ENCODE measurements at regions not wholly inside any gene's neighbourhood (a gene's known extent, or its start where the extent isn't known, plus 50 kb on each side); places are given as distances from the start of the nearest gene placed in this dataset.

DNA sequence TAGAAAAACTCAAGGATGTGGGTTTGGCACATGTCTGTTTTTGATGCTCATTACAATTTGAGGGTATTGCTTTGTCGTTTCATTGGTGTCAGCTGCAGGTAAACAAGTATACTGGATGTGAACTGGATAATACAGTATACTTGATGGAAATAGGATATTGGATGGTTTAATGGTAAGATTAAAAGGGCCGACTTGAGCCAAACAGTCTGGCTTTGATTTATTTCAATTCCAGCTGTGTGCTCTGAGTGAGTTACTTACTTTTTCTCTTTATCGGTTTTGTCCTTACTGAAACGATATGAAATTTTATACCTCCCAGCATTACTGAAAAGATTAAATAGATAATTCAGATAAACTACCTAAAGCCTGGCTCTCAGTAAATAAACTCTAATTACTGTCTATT lies 227.6 kb downstream of the ASXL3 start:
- no peak for TF ChIP-seq EZH2phosphoT487 (IDR thresholded peaks at IDR 0.05; ENCODE audit: low read depth, severe bottlenecking, unreplicated experiment)
- TF ChIP-seq, protein P1, sequence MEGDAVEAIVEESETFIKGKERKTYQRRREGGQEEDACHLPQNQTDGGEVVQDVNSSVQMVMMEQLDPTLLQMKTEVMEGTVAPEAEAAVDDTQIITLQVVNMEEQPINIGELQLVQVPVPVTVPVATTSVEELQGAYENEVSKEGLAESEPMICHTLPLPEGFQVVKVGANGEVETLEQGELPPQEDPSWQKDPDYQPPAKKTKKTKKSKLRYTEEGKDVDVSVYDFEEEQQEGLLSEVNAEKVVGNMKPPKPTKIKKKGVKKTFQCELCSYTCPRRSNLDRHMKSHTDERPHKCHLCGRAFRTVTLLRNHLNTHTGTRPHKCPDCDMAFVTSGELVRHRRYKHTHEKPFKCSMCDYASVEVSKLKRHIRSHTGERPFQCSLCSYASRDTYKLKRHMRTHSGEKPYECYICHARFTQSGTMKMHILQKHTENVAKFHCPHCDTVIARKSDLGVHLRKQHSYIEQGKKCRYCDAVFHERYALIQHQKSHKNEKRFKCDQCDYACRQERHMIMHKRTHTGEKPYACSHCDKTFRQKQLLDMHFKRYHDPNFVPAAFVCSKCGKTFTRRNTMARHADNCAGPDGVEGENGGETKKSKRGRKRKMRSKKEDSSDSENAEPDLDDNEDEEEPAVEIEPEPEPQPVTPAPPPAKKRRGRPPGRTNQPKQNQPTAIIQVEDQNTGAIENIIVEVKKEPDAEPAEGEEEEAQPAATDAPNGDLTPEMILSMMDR (IDR thresholded peaks at IDR 0.05; ENCODE audit: poor library complexity): no peak

Data from hepatocyte (in vitro differentiated cells).